HT1080 (cell line): ENCODE measurements at regions not wholly inside any gene's neighbourhood (a gene's known extent, or its start where the extent isn't known, plus 50 kb on each side); places are given as distances from the start of the nearest gene placed in this dataset.
A peak's percentile ranks its signal among the peaks of the same experiment; 100 is the strongest.
"Not testable (repeated sequence)": the region's sequence is repeated elsewhere in the genome, so short reads cannot be mapped to it uniquely, and the experiment has no call there.

Experiments
- DNase-seq: peaks from one replicate; pipeline ENCODE4 v3.0.0-alpha.2; 2015; ENCODE audit warnings: low read depth

DNA sequence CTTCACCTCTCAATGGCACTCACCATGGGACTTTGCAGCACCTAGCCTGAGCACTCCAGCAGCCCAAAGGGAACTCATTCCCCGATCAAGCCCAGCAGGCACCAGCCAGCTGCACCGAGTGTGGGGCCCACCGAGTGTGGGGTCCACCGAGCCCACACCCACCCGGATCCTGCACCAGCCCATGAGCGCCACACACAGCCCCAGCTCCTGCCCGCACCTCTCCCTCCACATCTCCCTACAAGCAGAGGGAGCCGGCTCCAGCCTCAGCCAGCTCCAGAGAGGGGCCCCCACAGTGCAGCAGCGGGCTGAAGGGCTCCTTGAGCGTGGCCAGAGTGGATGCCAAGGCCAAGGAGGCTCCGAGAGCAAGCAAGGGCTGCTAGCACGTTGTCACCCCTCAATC is 1182.4 kb downstream of the HACE1 start:
- no peak for DNase-seq

DNA sequence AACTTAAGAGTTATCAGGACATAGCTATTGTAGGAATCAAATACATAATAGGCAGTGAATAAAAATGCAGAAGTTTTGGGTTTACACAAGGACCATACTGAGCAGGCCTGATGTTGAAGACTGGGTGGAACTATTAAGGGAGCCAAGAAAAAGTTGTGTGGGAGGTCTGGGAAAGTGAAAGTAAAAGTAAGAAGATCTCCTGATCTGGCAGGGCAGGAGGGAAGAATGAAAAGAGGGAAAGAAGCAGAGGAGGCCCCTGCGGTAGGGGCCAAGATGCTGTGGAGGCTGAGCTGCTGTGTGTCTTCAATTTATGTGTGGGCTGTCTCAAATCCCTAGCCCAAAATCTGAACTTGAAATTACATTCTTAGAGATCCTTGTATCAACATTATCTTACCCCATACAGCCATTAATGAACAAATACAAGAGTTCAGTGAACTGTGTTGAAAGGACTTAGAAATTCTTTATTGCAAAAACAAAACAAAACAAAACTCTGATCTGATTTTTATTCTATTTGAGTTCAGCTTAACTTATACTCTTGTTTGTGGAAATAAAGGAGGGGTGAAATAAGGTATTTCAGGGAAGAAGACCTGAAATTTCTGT is 1183.8 kb downstream of the HACE1 start:
- DNase-seq: peak; percentile 66

DNA sequence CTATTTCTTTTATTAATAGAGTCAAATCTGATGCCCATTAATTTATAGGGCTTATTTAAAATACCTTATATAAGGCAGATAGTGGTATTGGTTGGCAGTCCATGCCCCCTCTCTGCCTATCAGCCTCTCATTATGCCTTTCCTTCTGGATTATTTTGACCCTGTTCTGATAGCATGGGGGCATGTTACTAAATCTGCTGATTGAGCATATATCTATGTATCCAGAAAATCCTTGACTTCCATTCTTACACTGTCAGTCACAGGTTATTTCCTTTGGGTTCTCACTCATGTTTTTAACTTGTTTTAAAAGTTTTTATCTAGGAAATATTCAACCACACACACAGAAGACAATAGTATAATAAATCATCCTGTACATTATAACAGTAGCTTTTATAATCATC is 1184.9 kb downstream of the HACE1 start:
- DNase-seq: no peak

DNA sequence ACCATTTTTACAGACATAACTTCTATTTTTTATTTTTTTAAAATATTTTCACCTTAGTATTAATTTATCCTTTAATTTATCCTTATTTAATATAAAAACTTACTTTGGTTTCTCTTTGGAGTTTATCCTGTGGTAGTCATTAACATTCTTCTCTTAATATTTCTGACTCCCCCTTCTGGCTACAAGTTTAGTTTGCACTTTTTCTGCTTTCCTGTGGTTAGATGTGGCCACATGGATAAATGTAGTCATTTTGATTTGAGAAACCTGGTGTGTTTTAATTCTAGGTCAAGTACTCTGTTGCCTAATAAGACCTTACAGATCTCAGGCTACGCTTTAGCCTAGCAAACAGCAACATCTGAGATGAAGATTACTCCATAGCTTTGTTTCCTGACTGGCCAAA is 1187.5 kb downstream of the HACE1 start:
- DNase-seq: peak; percentile 34

DNA sequence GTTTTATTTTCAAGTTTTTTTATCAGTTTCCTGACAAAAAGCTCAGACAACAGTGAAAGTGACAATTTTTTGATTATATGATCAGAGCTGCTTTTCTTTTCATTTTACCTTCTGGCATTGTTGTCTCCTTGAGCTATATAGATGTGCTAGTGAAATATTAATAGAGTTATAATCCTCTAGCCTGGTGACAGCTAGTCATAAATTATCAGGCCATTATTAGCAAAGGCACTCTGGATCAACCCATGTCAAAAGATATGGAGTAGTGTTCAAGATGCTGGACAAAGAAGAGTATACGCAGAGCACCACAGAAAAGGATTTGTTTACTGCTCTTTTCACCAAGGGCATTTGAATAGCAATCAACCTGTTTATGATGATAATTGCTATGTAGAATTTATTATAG is 1230.1 kb downstream of the HACE1 start:
- no peak for DNase-seq

DNA sequence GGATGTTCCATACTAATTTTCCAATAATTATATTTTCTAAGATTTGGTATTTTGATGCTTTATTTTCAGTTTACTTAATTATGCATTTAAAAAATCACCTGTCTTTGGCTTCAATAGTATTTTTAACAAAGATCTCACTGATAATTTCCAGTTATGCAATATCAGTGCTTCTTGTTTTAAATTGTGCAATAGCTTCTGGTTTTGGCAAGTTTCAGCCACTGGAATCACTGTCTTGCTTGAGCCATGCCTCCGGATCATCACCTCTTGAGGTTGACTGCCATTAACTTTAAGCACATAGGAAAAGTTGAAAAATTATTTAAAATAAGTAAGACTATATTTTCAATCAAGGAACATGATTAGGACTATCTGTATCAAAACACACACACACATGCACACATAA is 1242.1 kb downstream of the HACE1 start:
- no peak for DNase-seq

DNA sequence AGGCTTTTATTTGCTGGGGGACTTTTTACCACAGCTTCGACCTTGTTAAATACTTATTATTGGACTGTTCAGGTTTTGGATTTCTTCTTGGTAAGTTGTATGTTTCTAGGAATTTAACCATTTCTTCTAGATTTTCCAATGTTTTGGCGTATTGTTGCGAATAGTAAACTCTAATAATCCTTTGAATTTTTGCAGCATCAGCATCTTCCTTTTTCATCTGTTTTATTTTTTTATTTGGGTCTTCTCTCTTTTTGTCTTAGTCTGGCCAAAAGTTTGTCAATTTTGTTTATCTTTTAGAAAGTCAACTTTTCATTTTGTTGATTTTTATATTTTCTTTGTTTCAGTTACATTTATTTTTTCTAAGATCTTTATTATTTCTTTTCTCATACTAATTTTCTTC is 1272.0 kb downstream of the HACE1 start:
- DNase-seq: no peak

DNA sequence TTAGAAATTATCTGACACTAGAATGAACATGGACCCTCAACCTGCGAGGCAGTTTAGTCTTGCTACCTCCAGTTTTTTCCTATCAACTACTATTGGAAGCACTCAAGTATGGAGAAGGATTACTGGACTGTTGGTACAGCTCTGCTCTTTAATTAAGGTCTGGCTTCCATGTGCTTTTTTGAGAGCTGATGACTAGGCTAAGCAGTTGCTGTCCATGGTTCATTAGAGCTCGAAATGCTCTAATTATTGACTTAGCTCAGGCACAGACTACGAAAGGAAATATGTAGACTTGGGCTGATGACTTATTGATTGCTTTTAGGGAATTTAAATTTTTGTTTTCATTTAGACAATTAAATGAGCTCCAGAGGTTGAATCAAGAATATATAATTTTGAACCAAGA is 1281.6 kb downstream of the HACE1 start:
- DNase-seq: no peak

DNA sequence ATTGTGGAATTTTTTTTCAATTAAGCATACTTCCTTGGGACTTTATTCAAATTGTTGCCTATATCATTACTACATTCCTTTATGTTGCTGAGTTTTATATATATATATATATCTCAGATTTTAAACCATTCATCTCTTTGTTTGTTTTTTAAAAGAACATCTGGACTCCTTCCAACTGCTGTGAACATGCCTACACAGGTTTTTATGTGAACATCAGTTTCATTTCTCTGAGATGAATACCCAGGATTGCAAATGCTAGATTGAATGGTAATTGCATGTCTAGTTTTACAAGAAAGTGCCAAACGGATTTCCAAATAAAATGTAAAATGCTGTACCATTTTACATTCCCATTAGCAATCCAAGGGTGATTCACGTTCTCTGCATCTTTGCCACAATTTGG is 1289.3 kb downstream of the HACE1 start:
- DNase-seq: no peak

DNA sequence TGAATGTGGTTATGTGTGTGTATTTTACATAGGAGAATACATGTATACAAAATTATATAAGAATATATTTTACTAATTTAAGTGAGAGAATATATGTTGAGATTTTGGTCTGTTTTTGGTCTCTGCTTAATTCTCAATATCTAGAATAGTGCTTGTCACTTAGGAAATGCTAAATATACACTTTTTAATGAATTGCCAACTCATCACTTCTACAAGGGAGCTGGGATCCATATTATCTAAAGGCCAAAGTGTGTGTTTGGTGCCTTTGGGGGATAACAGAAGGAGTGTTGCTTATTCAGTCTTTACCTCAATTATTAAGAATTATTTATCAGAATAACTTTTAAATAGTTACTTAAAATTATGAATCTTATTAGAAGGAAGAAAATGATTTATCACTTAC is 1304.8 kb downstream of the HACE1 start:
- no peak for DNase-seq

DNA sequence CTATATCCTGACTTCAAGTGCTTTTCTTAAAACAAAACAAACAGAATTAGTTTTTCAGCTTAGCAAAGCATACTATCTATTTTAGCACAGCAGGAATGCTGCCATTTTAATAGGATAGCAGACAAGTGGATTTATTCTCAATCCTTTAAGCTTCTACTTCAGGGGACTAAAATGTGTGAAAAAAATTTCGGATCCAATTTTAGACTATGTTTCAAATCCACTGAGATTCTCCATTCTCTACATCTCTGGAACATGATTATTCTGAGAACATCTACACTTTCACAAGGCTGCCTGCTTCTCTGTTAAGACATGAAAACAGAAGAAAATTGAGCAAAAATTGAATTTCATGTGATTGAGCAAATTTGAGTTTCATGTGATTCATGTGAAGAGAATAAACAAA is 1321.3 kb downstream of the HACE1 start:
- DNase-seq: no peak

DNA sequence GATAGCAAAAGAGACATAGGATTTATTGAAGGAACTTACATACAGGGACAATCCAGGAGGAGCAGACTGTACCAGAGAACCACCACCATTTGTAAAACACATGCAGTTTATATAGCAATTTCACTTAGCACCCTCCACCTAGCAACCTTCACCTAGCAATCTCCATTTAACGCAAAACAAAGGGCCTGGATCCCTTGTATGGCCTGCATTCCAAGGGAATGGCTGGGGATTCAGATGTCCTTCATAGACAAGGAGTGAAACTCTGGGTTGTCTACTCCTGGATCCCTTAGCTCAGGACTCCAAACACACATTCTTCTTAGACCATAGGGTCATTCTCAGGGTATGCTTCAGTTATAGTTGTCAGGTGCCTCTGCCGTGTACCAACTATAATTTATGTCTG is 1324.9 kb downstream of the HACE1 start:
- no peak for DNase-seq

DNA sequence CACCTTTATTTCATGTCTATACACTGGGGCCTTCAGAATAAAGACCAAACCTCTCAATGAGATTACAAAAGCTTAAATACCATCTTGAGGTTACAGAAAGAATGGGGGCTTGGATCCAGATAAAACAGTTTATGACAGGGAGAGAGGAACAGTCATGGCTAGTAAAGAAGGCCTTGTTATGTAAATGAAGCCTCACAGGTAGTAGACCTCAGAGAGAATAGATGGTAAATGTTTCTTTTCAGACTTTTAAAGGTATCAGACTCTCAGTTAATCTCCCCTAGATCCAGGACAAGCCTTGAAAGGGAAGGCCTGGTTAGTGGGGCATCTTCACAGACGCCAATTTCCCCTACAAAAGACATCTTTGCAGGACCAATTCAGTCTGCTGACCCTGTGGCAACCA is 1325.6 kb downstream of the HACE1 start:
- DNase-seq: no peak

DNA sequence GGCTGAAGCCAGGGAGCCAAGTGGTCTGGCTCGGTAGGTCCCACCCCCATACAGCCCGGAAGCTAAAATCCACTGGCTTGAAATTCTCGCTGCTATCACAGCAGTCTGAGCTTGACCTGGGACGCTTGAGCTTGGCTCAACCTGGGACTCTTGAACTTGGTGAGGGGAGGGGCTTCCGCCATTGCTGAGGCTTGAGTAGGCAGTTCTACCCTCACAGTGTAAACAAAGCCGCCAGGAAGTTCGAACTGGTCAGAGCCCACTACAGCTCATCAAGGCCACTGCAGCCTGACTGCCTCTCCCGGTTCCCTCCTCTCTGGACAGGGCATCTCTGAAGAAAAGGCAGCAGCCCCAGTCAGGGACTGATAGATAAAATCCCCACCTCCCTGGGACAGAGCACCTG is 1337.7 kb downstream of the HACE1 start:
- peak; percentile 13 for DNase-seq

DNA sequence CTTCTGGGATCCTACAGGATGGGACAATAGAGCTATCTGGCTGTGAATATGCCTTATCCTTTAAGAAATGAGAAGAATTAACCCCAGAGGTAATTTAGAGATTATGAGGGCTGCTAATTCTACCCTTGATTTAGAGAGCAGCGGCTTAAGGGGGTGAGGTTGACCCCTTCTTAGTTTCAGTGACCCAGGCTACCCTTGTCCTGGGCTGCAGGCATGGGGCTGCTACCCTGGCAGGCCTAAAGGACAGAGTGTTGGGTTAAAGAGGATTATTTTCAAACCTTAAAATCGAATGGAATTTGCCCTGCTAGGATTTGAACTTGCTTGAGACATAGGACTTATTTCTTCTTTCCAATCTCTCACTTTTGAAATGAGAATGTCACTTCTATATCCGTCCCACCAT is 1343.4 kb downstream of the HACE1 start:
- no peak for DNase-seq

DNA sequence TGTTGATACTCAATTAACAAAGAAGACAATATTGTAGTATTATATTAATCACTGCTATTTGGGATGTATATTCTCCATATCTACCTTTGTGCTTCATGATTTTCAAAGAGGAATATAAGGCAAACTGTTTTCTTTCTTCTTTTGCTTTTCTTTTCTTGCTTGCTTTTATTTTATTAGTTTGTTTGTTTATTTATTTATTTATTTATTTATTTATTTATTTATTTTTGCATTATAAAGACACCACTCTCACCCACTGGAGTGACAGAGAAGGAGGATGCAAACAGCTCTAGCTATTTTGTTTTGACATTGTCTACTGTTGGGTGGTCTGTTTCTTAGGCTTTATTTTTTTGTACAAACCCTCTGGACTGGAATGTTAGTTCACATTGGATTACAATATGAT is 1352.7 kb downstream of the HACE1 start:
- DNase-seq: no peak

DNA sequence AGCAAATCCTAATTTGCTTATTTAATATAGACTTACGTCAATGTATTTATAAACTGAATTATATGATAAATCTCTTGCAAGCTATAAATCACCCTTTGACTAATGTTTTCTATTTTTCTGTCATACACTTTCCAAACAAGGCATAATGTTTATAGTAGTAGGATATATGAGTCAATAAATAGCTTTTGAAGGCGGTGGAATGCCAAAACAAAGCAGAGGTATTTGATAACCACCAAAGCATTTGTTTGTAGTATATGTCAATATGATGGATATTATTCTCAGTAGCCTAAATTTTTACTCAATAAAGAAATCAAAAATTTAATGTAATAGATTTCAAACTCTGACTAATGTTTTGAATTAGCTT is 1354.6 kb downstream of the HACE1 start:
- no peak for DNase-seq

DNA sequence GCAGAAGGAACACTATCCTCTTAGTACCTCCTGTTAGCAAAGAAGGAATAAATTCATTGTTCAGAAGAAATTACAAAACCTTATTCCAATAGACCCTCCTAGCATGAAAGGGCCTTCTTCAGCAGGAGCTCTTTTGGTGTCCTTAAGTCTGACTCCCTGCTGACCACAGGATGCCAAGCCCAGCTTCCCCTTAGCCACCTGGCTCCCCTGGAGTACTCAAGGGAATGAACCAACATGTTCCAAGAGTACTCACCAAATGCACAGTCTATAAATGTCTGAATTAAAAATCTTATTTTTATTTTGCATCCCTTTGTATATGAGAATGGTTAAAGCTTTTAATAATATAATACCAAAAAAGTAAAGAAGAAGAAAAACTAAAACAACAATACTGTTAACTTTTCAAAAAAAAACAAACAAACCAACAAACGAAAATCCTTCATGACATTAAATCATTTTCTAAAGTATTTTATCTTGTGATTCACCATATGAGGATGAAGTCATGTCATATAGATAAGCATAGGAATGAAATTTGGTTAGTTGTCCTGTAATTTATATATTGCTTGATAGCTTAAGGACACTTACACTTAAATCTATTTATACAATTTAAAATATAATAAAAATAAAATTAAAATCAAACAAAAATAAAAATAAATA is 1355.1 kb downstream of the HACE1 start:
- DNase-seq: no peak

DNA sequence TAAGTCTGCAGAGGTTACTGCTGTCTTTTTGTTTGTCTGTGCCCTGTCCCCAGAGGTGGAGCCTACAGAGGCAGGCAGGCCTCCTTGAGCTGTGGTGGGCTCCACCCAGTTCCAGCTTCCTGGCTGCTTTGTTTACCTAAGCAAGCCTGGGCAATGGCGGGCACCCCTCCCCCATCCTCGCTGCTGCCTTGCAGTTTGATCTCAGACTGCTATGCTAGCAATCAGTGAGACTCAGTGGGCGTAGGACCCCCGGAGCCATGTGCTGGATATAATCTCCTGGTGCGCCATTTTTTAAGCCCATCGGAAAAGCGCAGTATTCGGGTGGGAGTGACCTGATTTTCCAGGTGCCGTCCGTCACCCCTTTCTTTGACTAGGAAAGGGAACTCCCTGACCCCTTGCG is 1363.1 kb downstream of the HACE1 start:
- DNase-seq: not testable (repeated sequence)

DNA sequence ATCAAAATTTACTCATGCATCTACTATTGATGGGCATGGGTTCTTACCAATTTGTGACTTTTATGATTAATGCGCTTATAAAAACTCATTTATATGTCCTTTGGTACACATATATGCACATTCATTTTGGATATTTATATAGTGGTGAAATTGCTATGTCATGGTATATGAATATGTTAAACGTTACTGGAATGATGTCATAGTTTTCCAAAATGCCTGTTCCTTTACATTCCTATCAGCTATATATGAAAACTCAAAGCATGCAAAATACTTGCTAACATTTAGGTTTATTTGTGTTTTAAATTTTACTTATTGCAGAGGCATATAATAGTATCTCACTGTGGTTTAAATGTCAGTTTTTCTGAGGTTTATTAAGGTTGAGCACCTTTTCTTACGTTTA is 1403.1 kb downstream of the HACE1 start:
- no peak for DNase-seq

DNA sequence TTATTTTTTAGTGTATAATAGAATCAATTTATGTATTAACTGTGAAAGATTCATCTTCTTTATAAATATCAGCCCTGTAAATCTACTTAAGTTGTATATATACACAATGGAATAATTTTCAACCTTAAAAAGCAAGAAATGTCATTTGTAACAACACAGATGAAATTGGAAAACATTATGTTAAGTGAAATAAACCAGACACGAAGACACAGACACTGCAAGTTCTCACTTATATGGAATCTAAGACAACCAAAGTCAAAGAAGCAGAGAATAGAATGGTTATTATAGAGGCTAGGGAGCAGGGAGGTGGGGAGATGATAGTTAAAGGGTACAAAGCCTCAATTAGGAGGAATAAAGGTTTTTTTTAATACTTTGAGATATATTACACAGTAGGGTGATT is 1404.4 kb downstream of the HACE1 start:
- DNase-seq: no peak

DNA sequence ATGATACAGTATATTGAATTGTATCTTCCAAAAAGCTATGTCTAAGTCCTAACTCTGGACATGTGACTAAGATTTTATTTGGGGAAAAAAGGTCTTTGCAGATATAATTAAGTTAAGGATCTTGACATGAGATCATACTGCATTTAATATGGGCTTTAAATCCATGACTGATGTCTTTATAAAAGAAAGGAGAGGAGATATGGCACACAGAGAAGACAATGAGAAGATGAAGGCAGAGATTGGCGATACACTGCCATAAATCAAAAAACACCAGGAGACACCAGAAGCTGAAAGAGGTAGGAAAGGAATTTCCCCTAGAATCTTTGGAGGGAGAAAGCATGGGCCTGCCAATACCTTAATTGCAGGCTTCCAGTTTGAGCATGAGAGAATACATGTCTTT is 1450.2 kb downstream of the HACE1 start:
- DNase-seq: no peak

DNA sequence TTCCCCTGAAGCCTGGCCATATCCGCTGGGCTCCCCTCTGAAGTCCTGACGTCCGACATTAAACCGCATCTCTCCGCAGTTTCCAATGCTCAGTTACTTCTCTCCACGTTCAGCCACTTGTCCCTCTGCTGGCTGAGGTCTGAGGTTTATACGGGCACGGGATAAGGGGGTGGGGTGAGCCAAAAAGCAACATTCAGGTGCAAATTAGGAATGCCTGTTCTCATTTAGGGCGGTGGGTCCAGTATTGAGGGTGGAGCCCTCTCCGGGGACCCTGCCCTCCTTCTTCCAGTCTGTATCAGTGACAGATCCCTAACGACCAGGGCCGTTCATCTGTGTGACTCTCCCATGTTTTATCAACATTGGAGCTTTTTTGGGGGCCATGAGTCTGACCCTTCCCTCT is 1454.4 kb downstream of the HACE1 start:
- no peak for DNase-seq

DNA sequence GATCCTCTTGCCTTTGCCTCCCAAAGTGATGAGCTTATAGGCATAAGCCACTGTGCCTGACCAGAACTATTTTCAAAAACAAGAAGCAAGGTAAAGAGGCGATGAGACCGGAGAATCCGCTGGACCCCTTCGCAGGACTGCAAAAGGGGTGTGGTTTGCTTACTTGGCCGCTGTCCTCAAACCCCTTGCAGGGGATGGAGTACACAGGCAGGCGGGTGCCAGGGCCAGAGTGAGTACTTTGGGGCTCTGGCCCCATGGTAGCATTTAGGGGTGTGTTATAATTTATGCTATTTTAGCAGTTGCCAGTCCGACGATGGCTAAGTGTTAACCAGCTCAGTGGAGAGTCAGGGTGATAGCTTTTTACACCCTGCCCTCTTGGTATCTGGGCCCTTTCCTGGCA is 1454.9 kb downstream of the HACE1 start:
- DNase-seq: no peak
